ENCODE measurements at regions not wholly inside any gene's neighbourhood (a gene's known extent, or its start where the extent isn't known, plus 50 kb on each side); places are given as distances from the start of the nearest gene placed in this dataset.

- TF ChIP-seq FOXK2 (IDR thresholded peaks at IDR 0.05) (no peak), LEF1 (IDR thresholded peaks at IDR 0.05; ENCODE audit: borderline replicate concordance) (no peak), SP1 (IDR thresholded peaks at IDR 0.05) (no peak), HDGF (IDR thresholded peaks at IDR 0.05; ENCODE audit: borderline replicate concordance) (no peak), CTBP1 (IDR thresholded peaks at IDR 0.05; ENCODE audit: borderline replicate concordance) (no peak), NFRKB (IDR thresholded peaks at IDR 0.05) (no peak), SUZ12 (IDR thresholded peaks at IDR 0.05) (no peak), PKNOX1 (IDR thresholded peaks at IDR 0.05) (no peak), ARNT (IDR thresholded peaks at IDR 0.05) (no peak), BHLHE40 (IDR thresholded peaks at IDR 0.05; ENCODE audit: borderline replicate concordance) (no peak), TARDBP (IDR thresholded peaks at IDR 0.05) (no peak)
These were observed 1203.8 kb upstream of the PIK3C3 start for GRCh38 chr18:40751186-40751585.

Data from HEK293T (cell line).